ENCODE measurements at regions not wholly inside any gene's neighbourhood (a gene's known extent, or its start where the extent isn't known, plus 50 kb on each side); places are given as distances from the start of the nearest gene placed in this dataset.
A peak's percentile ranks its signal among the peaks of the same experiment; 100 is the strongest.
"Not testable (repeated sequence)": the region's sequence is repeated elsewhere in the genome, so short reads cannot be mapped to it uniquely, and the experiment has no call there.

GRCh38 chr22:25456300-25457043, 108.0 kb upstream of the GRK3 start:
- DNase-seq (ENCODE audit: low read depth in 2 of 2): not testable (repeated sequence)

GRCh38 chr22:25458631-25459030, 105.8 kb upstream of the GRK3 start:
- not testable (repeated sequence) for DNase-seq (ENCODE audit: low read depth in 2 of 2)

- DNase-seq (ENCODE audit: low read depth in 2 of 2): not testable (repeated sequence)
These were observed 103.8 kb upstream of the GRK3 start for GRCh38 chr22:25460682-25461081.

- DNase-seq (ENCODE audit: low read depth in 2 of 2): no peak
These were observed 103.2 kb upstream of the GRK3 start for GRCh38 chr22:25461301-25461700.

GRCh38 chr22:25462474-25463346, 101.8 kb upstream of the GRK3 start:
- peak; percentile 56 to 70 for DNase-seq (ENCODE audit: low read depth in 2 of 2)

- DNase-seq (ENCODE audit: low read depth in 2 of 2): not testable (repeated sequence)
These were observed 101.2 kb upstream of the GRK3 start for GRCh38 chr22:25463347-25463628.

GRCh38 chr22:25464326-25464725, 100.1 kb upstream of the GRK3 start:
- not testable (repeated sequence) for DNase-seq (ENCODE audit: low read depth in 2 of 2)

GRCh38 chr22:25465949-25466348, 98.5 kb upstream of the GRK3 start:
- DNase-seq (ENCODE audit: low read depth in 2 of 2): no peak

- DNase-seq (ENCODE audit: low read depth in 2 of 2): no peak
These were observed 92.1 kb upstream of the GRK3 start for GRCh38 chr22:25472382-25472781.

GRCh38 chr22:25475257-25476022, 89.0 kb upstream of the GRK3 start:
- DNase-seq (ENCODE audit: low read depth in 2 of 2): no peak

GRCh38 chr22:25477358-25477757, 87.1 kb upstream of the GRK3 start:
- DNase-seq (ENCODE audit: low read depth in 2 of 2): no peak

GRCh38 chr22:25478111-25478510, 86.4 kb upstream of the GRK3 start:
- no peak for DNase-seq (ENCODE audit: low read depth in 2 of 2)

GRCh38 chr22:25478528-25478927, 85.9 kb upstream of the GRK3 start:
- DNase-seq (ENCODE audit: low read depth in 2 of 2): no peak

- DNase-seq (ENCODE audit: low read depth in 2 of 2): not testable (repeated sequence)
These were observed 83.6 kb upstream of the GRK3 start for GRCh38 chr22:25480868-25481267.

- no peak for DNase-seq (ENCODE audit: low read depth in 2 of 2)
These were observed 82.2 kb upstream of the GRK3 start for GRCh38 chr22:25482091-25482760.

GRCh38 chr22:25482868-25483639, 81.4 kb upstream of the GRK3 start:
- DNase-seq (ENCODE audit: low read depth in 2 of 2): no peak

GRCh38 chr22:25483931-25484330, 80.5 kb upstream of the GRK3 start:
- no peak for DNase-seq (ENCODE audit: low read depth in 2 of 2)

- no peak for DNase-seq (ENCODE audit: low read depth in 2 of 2)
These were observed 79.8 kb upstream of the GRK3 start for GRCh38 chr22:25484521-25485315.

- no peak for DNase-seq (ENCODE audit: low read depth in 2 of 2)
These were observed 78.6 kb upstream of the GRK3 start for GRCh38 chr22:25485626-25486545.
